ENCODE measurements at regions not wholly inside any gene's neighbourhood (a gene's known extent, or its start where the extent isn't known, plus 50 kb on each side); places are given as distances from the start of the nearest gene placed in this dataset.

GRCh38 chr4:132094017-132094416, 1055.1 kb upstream of the PCDH10 start:
- H3K9ac ChIP-seq (ENCODE audit: insufficient read depth in 1 of 2, low read length in 2 of 2): no peak overlapping the region
- no peaks in the 10 kb centered on the region for H3K27me3 ChIP-seq (ENCODE audit: control insufficient read depth in 3 of 3, insufficient read depth in 3 of 3, low read length in 2 of 3)
- H3K9me3 ChIP-seq (ENCODE audit: control insufficient read depth in 4 of 4, insufficient read depth in 3 of 4, low read length in 3 of 4): no peaks in the 10 kb centered on the region
- no peak for TF ChIP-seq CTCF (IDR thresholded peaks at IDR 0.05; ENCODE audit: control extremely low read depth, extremely low read depth)
- no peaks in the 10 kb centered on the region for H3K4me1 ChIP-seq (ENCODE audit: control insufficient read depth in 5 of 5, insufficient read depth in 5 of 5, low read length in 5 of 5)
- no peaks in the 10 kb centered on the region for H3K36me3 ChIP-seq (ENCODE audit: control insufficient read depth in 4 of 4, insufficient read depth in 4 of 4, low read length in 4 of 4)
- H3K27ac ChIP-seq (ENCODE audit: low read depth in 1 of 2, low read length in 1 of 2): no peak overlapping the region
- no peak for DNase-seq
- H3K4me3 ChIP-seq: no peak overlapping the region
- ATAC-seq (ENCODE audit: insufficient read depth, low FRiP score): no peak
- WGBS, 2 donors: 68 to 94% methylated on average over 4 of the region's 4 CpGs

- Histone ChIP-seq H3K36me3 (ENCODE audit: control insufficient read depth in 4 of 4, insufficient read depth in 4 of 4, low read length in 4 of 4) (no peaks in the 10 kb centered on the region), H3K27me3 (ENCODE audit: control insufficient read depth in 3 of 3, insufficient read depth in 3 of 3, low read length in 2 of 3) (no peaks in the 10 kb centered on the region), H3K4me3 (no peak overlapping the region), H3K27ac (ENCODE audit: low read depth in 1 of 2, low read length in 1 of 2) (no peak overlapping the region), H3K4me1 (ENCODE audit: control insufficient read depth in 5 of 5, insufficient read depth in 5 of 5, low read length in 5 of 5) (no peaks in the 10 kb centered on the region), H3K9ac (ENCODE audit: insufficient read depth in 1 of 2, low read length in 2 of 2) (no peak overlapping the region), H3K9me3 (ENCODE audit: control insufficient read depth in 4 of 4, insufficient read depth in 3 of 4, low read length in 3 of 4) (no peaks in the 10 kb centered on the region)
- ATAC-seq (ENCODE audit: insufficient read depth, low FRiP score) (no peak), DNase-seq (no peak)
- no peak for TF ChIP-seq CTCF (IDR thresholded peaks at IDR 0.05; ENCODE audit: control extremely low read depth, extremely low read depth)
Measured at GRCh38 chr4:132097041-132097440, 1052.1 kb upstream of the PCDH10 start.

GRCh38 chr4:132101526-132101925, 1047.6 kb upstream of the PCDH10 start:
- DNase-seq (no peak), ATAC-seq (ENCODE audit: insufficient read depth, low FRiP score) (no peak)
- no peaks in the 10 kb centered on the region for H3K9me3 ChIP-seq (ENCODE audit: control insufficient read depth in 4 of 4, insufficient read depth in 3 of 4, low read length in 3 of 4)
- no peak overlapping the region for H3K27ac ChIP-seq (ENCODE audit: low read depth in 1 of 2, low read length in 1 of 2)
- no peak overlapping the region for H3K4me3 ChIP-seq
- H3K9ac ChIP-seq (ENCODE audit: insufficient read depth in 1 of 2, low read length in 2 of 2): no peak overlapping the region
- H3K4me1 ChIP-seq (ENCODE audit: control insufficient read depth in 5 of 5, insufficient read depth in 5 of 5, low read length in 5 of 5): no peaks in the 10 kb centered on the region
- H3K36me3 ChIP-seq (ENCODE audit: control insufficient read depth in 4 of 4, insufficient read depth in 4 of 4, low read length in 4 of 4): no peaks in the 10 kb centered on the region
- 90% methylated on average over 1 of the region's 1 CpG for WGBS, 2 donors
- TF ChIP-seq CTCF (IDR thresholded peaks at IDR 0.05; ENCODE audit: control extremely low read depth, extremely low read depth): no peak
- no peaks in the 10 kb centered on the region for H3K27me3 ChIP-seq (ENCODE audit: control insufficient read depth in 3 of 3, insufficient read depth in 3 of 3, low read length in 2 of 3)

GRCh38 chr4:132108784-132109183, 1040.3 kb upstream of the PCDH10 start:
- no peaks in the 10 kb centered on the region for H3K4me1 ChIP-seq (ENCODE audit: control insufficient read depth in 5 of 5, insufficient read depth in 5 of 5, low read length in 5 of 5)
- TF ChIP-seq CTCF (IDR thresholded peaks at IDR 0.05; ENCODE audit: control extremely low read depth, extremely low read depth): no peak
- no peaks in the 10 kb centered on the region for H3K27me3 ChIP-seq (ENCODE audit: control insufficient read depth in 3 of 3, insufficient read depth in 3 of 3, low read length in 2 of 3)
- H3K36me3 ChIP-seq (ENCODE audit: control insufficient read depth in 4 of 4, insufficient read depth in 4 of 4, low read length in 4 of 4): no peaks in the 10 kb centered on the region
- no peak for DNase-seq
- no peaks in the 10 kb centered on the region for H3K9me3 ChIP-seq (ENCODE audit: control insufficient read depth in 4 of 4, insufficient read depth in 3 of 4, low read length in 3 of 4)
- no peak for ATAC-seq (ENCODE audit: insufficient read depth, low FRiP score)
- no peak overlapping the region for H3K9ac ChIP-seq (ENCODE audit: insufficient read depth in 1 of 2, low read length in 2 of 2)
- no peak overlapping the region for H3K4me3 ChIP-seq
- no peak overlapping the region for H3K27ac ChIP-seq (ENCODE audit: low read depth in 1 of 2, low read length in 1 of 2)
